H9 (cell line): ENCODE measurements at regions not wholly inside any gene's neighbourhood (a gene's known extent, or its start where the extent isn't known, plus 50 kb on each side); places are given as distances from the start of the nearest gene placed in this dataset.

Source experiments
- DNase-seq: peaks from one replicate; pipeline ENCODE4 v3.0.0-alpha.2; 2017
- H2AFZ ChIP-seq: one replicate; pipeline ENCODE4 v1.6.1; 2013; ENCODE audit warnings: mild to moderate bottlenecking, low read length, control low read depth, moderate library complexity
- H2AK5ac ChIP-seq: 2 replicates; pipeline ENCODE4 v1.6.1; 2013; ENCODE audit warnings: low read length, control low read depth, mixed read lengths; ENCODE audit not compliant: insufficient read length
- H2BK120ac ChIP-seq: one replicate; pipeline ENCODE4 v1.6.1; 2013; ENCODE audit warnings: low read depth, mild to moderate bottlenecking, low read length, control low read depth, inconsistent platforms; ENCODE audit not compliant: poor library complexity, severe bottlenecking
- H2BK12ac ChIP-seq: 2 replicates; pipeline ENCODE4 v1.6.1; 2013; ENCODE audit warnings: low read length, control low read depth, mixed read lengths, low read depth; ENCODE audit not compliant: insufficient read length
- H2BK15ac ChIP-seq: 2 replicates; pipeline ENCODE4 v1.6.1; 2013; ENCODE audit warnings: low read depth, low read length, control low read depth
- H2BK20ac ChIP-seq: one replicate; pipeline ENCODE4 v1.6.1; 2013; ENCODE audit warnings: low read depth, mild to moderate bottlenecking, low read length, control low read depth, inconsistent platforms; ENCODE audit not compliant: poor library complexity, severe bottlenecking
- H2BK5ac ChIP-seq: 2 replicates; pipeline ENCODE4 v1.6.1; 2013; ENCODE audit warnings: low read length, control low read depth, mixed read lengths; ENCODE audit not compliant: insufficient read length
- H3K14ac ChIP-seq: 2 replicates; pipeline ENCODE4 v1.6.1; 2013; ENCODE audit warnings: low read length, control low read depth; ENCODE audit not compliant: insufficient read depth
- H3K18ac ChIP-seq: 2 replicates; pipeline ENCODE4 v1.6.1; 2013; ENCODE audit warnings: low read depth, mild to moderate bottlenecking, mixed read lengths, low read length, control low read depth; ENCODE audit not compliant: insufficient read length
- H3K23ac ChIP-seq: 2 replicates; pipeline ENCODE4 v1.6.1; 2013; ENCODE audit warnings: low read length, control low read depth, mixed read lengths, low read depth; ENCODE audit not compliant: insufficient read length
- H3K23me2 ChIP-seq: 2 replicates; pipeline ENCODE4 v1.6.1; 2013; ENCODE audit warnings: low read depth, mild to moderate bottlenecking, mixed read lengths, low read length, control low read depth; ENCODE audit not compliant: insufficient read length, poor library complexity, severe bottlenecking
- H3K27ac ChIP-seq: 2 replicates; pipeline ENCODE4 v1.5.1; 2013; ENCODE audit warnings: low read length, control low read depth, mixed read lengths, low read depth; ENCODE audit not compliant: insufficient read length
- H3K27me3 ChIP-seq: 2 replicates; pipeline ENCODE4 v1.6.1; 2013; ENCODE audit warnings: low read length, control low read depth, inconsistent platforms; ENCODE audit not compliant: insufficient read depth
- H3K4ac ChIP-seq: 2 replicates; pipeline ENCODE4 v1.6.1; 2013; ENCODE audit warnings: low read depth, mild to moderate bottlenecking, control low read depth, inconsistent platforms, low read length, moderate library complexity
- H3K4me1 ChIP-seq: 2 replicates; pipeline ENCODE4 v1.6.1; 2013; ENCODE audit warnings: low read length, control low read depth, inconsistent platforms; ENCODE audit not compliant: insufficient read depth
- H3K4me2 ChIP-seq: 2 replicates; pipeline ENCODE4 v1.6.1; 2013; ENCODE audit warnings: low read length, control low read depth, mixed read lengths; ENCODE audit not compliant: insufficient read length, insufficient read depth
- H3K56ac ChIP-seq: 2 replicates; pipeline ENCODE4 v1.6.1; 2013; ENCODE audit warnings: low read depth, mild to moderate bottlenecking, mixed read lengths, low read length, control low read depth; ENCODE audit not compliant: insufficient read length
- H3K79me1 ChIP-seq: 2 replicates; pipeline ENCODE4 v1.6.1; 2013; ENCODE audit warnings: low read depth, mild to moderate bottlenecking, moderate library complexity, low read length, control low read depth, inconsistent platforms; ENCODE audit not compliant: insufficient read depth, poor library complexity, severe bottlenecking
- H3K79me2 ChIP-seq: 2 replicates; pipeline ENCODE4 v1.6.1; 2013; ENCODE audit warnings: low read length, control low read depth, inconsistent platforms; ENCODE audit not compliant: insufficient read depth
- H3K9ac ChIP-seq: 2 replicates; pipeline ENCODE4 v1.6.1; 2013; ENCODE audit warnings: low read length, control low read depth, mixed read lengths; ENCODE audit not compliant: insufficient read length; ENCODE audit errors: extremely low read depth
- H3K9me3 ChIP-seq: one replicate; pipeline ENCODE4 v1.6.1; 2013; ENCODE audit warnings: low read depth, low read length, inconsistent platforms; ENCODE audit not compliant: control insufficient read depth
- H3T11ph ChIP-seq: one replicate; pipeline ENCODE4 v1.6.1; 2013; ENCODE audit warnings: mild to moderate bottlenecking, low read length, control low read depth, inconsistent platforms
- H4K20me1 ChIP-seq: one replicate; pipeline ENCODE4 v1.6.1; 2013; ENCODE audit not compliant: control insufficient read depth, insufficient read length, insufficient read depth
- H4K5ac ChIP-seq: 2 replicates; pipeline ENCODE4 v1.6.1; 2013; ENCODE audit warnings: low read depth, mild to moderate bottlenecking, mixed read lengths, low read length, control low read depth; ENCODE audit not compliant: insufficient read length
- H4K8ac ChIP-seq: replicated peaks from 2 replicates; pipeline ENCODE4 v1.6.1; 2013; ENCODE audit warnings: low read length, control low read depth, mixed read lengths, low read depth; ENCODE audit not compliant: insufficient read length
- H4K91ac ChIP-seq: 2 replicates; pipeline ENCODE4 v1.6.1; 2013; ENCODE audit warnings: low read depth, mild to moderate bottlenecking, moderate library complexity, mixed read lengths, low read length, control low read depth; ENCODE audit not compliant: insufficient read length
- H3K27ac Mint-ChIP-seq, 3 experiments: 2 replicates in 2 of 3; 3 replicates in 1 of 3; pipeline ENCODE4 v1.8.0; 2020 to 2021; ENCODE audit warnings: mixed read lengths in 3 of 3, mild to moderate bottlenecking in 1 of 3, moderate library complexity in 1 of 3
- H3K27me3 Mint-ChIP-seq: 2 replicates; pipeline ENCODE4 v1.8.0; 2021; ENCODE audit warnings: low read depth, mild to moderate bottlenecking, moderate library complexity, mixed read lengths
- H3K36me3 Mint-ChIP-seq, 3 experiments: 2 replicates in 2 of 3; 3 replicates in 1 of 3; pipeline ENCODE4 v1.8.0; 2020 to 2021; ENCODE audit warnings: low read depth in 3 of 3, mixed read lengths in 3 of 3; ENCODE audit not compliant: insufficient read depth in 1 of 3
- H3K4me1 Mint-ChIP-seq, 2 experiments: 2 replicates each; pipeline ENCODE4 v1.8.0; 2020; ENCODE audit warnings: mixed read lengths in 2 of 2
- H3K4me3 Mint-ChIP-seq, 2 experiments: 2 replicates in 1 of 2; 3 replicates in 1 of 2; pipeline ENCODE4 v1.8.0; 2020 to 2021; ENCODE audit warnings: mild to moderate bottlenecking in 2 of 2, mixed read lengths in 2 of 2, moderate library complexity in 1 of 2
- H3K9me3 Mint-ChIP-seq, 2 experiments: 2 replicates in 1 of 2; 3 replicates in 1 of 2; pipeline ENCODE4 v1.8.0; 2020; ENCODE audit warnings: mild to moderate bottlenecking in 2 of 2, mixed read lengths in 2 of 2, moderate library complexity in 1 of 2
- CTCF ChIP-seq: fragments of 200-600 bp; sonication (generic); conservative IDR thresholded peaks from 3 replicates; pipeline ENCODE4 v1.8.0; 2021; ENCODE audit warnings: antibody characterized with exemption, mild to moderate bottlenecking
- WGBS: extraction: QIAGEN DNeasy Blood & Tissue Kit; methylation state at CpG from one replicate; pipeline ENCODE4 v1.1.7; 2013; ENCODE audit warnings: missing lambda C conversion rate, low lambda C conversion rate, mixed read lengths; ENCODE audit not compliant: insufficient read length; ENCODE audit errors: extremely low coverage; 5-methylcytosine and 5-hydroxymethylcytosine counted together

GRCh38 chr4:124938836-124939235 lies 226.3 kb upstream of the ANKRD50 start:
- Mint-ChIP-seq H3K36me3 (no peaks in the 10 kb centered on the region), H3K4me1 (peaks cover 16 to 18% of the 10 kb centered on the region in 2 experiments), H3K4me3 (no peak overlapping the region), H3K9me3 (no peaks in the 10 kb centered on the region), H3K27ac (no peak overlapping the region), H3K27me3 (no peaks in the 10 kb centered on the region)
- no CpG with 5 or more reads among the region's 1 CpG for WGBS
- H3K27ac ChIP-seq = no peak overlapping the region
- no peak overlapping the region for H2BK20ac ChIP-seq
- H3K27me3 ChIP-seq = no peaks in the 10 kb centered on the region
- H4K91ac ChIP-seq = no peak overlapping the region
- no peak overlapping the region for H4K8ac ChIP-seq
- H3K18ac ChIP-seq = no peak overlapping the region
- H3K4ac ChIP-seq = no peak overlapping the region
- H3K56ac ChIP-seq = no peak overlapping the region
- no peak overlapping the region for H3K14ac ChIP-seq
- no peaks in the 10 kb centered on the region for H3K9me3 ChIP-seq
- no peak overlapping the region for H3K4me2 ChIP-seq
- peaks cover 5% of the 10 kb centered on the region; the same call in 1 of the 2 replicates for H3K4me1 ChIP-seq
- H2AK5ac ChIP-seq = no peak overlapping the region
- no peaks in the 10 kb centered on the region for H3K79me2 ChIP-seq
- H3K9ac ChIP-seq = no peak overlapping the region
- no peak overlapping the region for H2BK15ac ChIP-seq
- H2BK5ac ChIP-seq = no peak overlapping the region
- no peak overlapping the region for H3K23ac ChIP-seq
- H2AFZ ChIP-seq = no peak overlapping the region
- H3T11ph ChIP-seq = no peak overlapping the region
- no peak overlapping the region for H4K5ac ChIP-seq
- no peaks in the 10 kb centered on the region for H4K20me1 ChIP-seq
- no peak for DNase-seq
- H3K23me2 ChIP-seq = no peaks in the 10 kb centered on the region
- H2BK120ac ChIP-seq = no peak overlapping the region
- no peak for TF ChIP-seq CTCF
- no peak overlapping the region for H2BK12ac ChIP-seq
- no peaks in the 10 kb centered on the region for H3K79me1 ChIP-seq
